DOHH2 (cell line): ENCODE measurements at regions not wholly inside any gene's neighbourhood (a gene's known extent, or its start where the extent isn't known, plus 50 kb on each side); places are given as distances from the start of the nearest gene placed in this dataset.

ENCODE experiments used
- EZH2phosphoT487 ChIP-seq: fragments of 200-600 bp; sonication (generic); IDR thresholded peaks from 2 replicates; pipeline ENCODE4 v1.6.1; 2017; ENCODE audit warnings: borderline replicate concordance, mild to moderate bottlenecking, antibody characterized with exemption, low read length, moderate library complexity, mixed read lengths
- TF ChIP-seq, protein P1 (sequence below): fragments of 200-600 bp; sonication (generic); IDR thresholded peaks from one replicate; pipeline ENCODE4 v1.5.1; 2014; ENCODE audit warnings: antibody characterized with exemption, mild to moderate bottlenecking, low read depth, low read length; ENCODE audit not compliant: poor library complexity, severe bottlenecking

DNA sequence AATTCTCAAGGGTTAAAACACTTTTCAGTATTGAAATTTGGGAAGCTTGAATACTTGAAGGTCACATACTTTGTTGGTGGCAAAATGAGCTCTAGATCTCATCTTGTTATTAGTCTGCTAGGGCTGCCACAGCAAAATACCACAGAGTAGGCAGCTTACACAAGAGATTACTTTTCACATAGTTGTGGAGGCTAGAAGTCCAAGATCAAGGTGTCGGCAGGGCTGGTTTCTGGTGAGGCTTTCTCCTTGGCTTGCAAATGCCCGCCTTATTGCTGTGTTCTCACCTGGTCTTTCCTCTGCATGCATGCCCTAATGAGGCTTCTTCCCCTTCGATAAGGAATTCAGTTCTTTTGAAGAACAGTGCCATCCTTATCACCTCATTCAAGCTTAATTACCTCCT is 270.8 kb upstream of the ANKRD55 start:
- TF ChIP-seq, protein P1, sequence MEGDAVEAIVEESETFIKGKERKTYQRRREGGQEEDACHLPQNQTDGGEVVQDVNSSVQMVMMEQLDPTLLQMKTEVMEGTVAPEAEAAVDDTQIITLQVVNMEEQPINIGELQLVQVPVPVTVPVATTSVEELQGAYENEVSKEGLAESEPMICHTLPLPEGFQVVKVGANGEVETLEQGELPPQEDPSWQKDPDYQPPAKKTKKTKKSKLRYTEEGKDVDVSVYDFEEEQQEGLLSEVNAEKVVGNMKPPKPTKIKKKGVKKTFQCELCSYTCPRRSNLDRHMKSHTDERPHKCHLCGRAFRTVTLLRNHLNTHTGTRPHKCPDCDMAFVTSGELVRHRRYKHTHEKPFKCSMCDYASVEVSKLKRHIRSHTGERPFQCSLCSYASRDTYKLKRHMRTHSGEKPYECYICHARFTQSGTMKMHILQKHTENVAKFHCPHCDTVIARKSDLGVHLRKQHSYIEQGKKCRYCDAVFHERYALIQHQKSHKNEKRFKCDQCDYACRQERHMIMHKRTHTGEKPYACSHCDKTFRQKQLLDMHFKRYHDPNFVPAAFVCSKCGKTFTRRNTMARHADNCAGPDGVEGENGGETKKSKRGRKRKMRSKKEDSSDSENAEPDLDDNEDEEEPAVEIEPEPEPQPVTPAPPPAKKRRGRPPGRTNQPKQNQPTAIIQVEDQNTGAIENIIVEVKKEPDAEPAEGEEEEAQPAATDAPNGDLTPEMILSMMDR, result no peak
- TF ChIP-seq EZH2phosphoT487, result no peak
